ENCODE measurements at regions not wholly inside any gene's neighbourhood (a gene's known extent, or its start where the extent isn't known, plus 50 kb on each side); places are given as distances from the start of the nearest gene placed in this dataset.

DNA sequence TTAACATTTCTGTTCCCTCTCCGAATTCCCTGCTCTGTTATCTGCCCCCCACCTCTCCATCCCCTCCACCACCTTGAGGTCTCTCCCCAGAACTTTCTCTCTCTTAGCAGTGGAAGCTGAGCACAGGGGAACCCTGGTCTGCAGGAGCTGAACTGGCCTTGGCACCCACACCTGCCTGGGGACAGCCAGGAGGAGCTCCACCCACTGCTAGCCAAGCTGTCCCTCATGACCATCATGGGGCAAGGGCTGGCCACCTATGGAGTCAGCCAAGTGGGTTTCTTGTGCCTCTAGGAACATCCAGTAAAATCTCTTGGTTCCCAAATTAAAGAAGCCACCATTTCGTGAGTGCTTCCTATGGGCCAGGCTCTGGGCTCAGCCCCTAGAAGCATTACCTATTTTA lies 276.4 kb upstream of the TLE3 start:
- TF ChIP-seq, protein P1, sequence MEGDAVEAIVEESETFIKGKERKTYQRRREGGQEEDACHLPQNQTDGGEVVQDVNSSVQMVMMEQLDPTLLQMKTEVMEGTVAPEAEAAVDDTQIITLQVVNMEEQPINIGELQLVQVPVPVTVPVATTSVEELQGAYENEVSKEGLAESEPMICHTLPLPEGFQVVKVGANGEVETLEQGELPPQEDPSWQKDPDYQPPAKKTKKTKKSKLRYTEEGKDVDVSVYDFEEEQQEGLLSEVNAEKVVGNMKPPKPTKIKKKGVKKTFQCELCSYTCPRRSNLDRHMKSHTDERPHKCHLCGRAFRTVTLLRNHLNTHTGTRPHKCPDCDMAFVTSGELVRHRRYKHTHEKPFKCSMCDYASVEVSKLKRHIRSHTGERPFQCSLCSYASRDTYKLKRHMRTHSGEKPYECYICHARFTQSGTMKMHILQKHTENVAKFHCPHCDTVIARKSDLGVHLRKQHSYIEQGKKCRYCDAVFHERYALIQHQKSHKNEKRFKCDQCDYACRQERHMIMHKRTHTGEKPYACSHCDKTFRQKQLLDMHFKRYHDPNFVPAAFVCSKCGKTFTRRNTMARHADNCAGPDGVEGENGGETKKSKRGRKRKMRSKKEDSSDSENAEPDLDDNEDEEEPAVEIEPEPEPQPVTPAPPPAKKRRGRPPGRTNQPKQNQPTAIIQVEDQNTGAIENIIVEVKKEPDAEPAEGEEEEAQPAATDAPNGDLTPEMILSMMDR (IDR thresholded peaks at IDR 0.05), result no peak
- no peak for TF ChIP-seq POLR2A (IDR thresholded peaks at IDR 0.05)
